Large intestine (tissue), 3 donors: ENCODE measurements at regions not wholly inside any gene's neighbourhood (a gene's known extent, or its start where the extent isn't known, plus 50 kb on each side); places are given as distances from the start of the nearest gene placed in this dataset.
A peak's percentile ranks its signal among the peaks of the same experiment; 100 is the strongest.

Experiments used
- DNase-seq, 2 donors: peaks; one replicate each; pipeline versions ENCODE4 v3.0.0 to v3.0.0-alpha.2; 2013
- H3K27ac ChIP-seq: one replicate; pipeline ENCODE4 v1.5.1; 2013; ENCODE audit warnings: low read length
- H3K27me3 ChIP-seq: 2 replicates; pipeline ENCODE4 v1.6.1; 2013; ENCODE audit warnings: low read length; ENCODE audit not compliant: control insufficient read depth, insufficient read depth
- H3K36me3 ChIP-seq: 2 replicates; pipeline ENCODE4 v1.6.1; 2013; ENCODE audit warnings: low read length; ENCODE audit not compliant: control insufficient read depth, insufficient read depth
- H3K4me1 ChIP-seq: one replicate; pipeline ENCODE4 v1.6.1; 2013; ENCODE audit warnings: low read length; ENCODE audit not compliant: control insufficient read depth, insufficient read depth
- H3K4me3 ChIP-seq: one replicate; pipeline ENCODE4 v1.5.1; 2013; ENCODE audit warnings: low read length
- H3K9me3 ChIP-seq: one replicate; pipeline ENCODE4 v1.6.1; 2013; ENCODE audit warnings: mild to moderate bottlenecking, low read depth, low read length, moderate library complexity; ENCODE audit not compliant: control insufficient read depth
- WGBS: methylation state at CpG from one replicate; pipeline ENCODE4 v1.1.5; 2013; ENCODE audit warnings: low lambda C conversion rate; ENCODE audit not compliant: insufficient coverage; 5-methylcytosine and 5-hydroxymethylcytosine counted together

- H3K4me3 ChIP-seq = no peak overlapping the region
- no peaks in the 10 kb centered on the region for H3K4me1 ChIP-seq
- no peaks in the 10 kb centered on the region for H3K36me3 ChIP-seq
- no peaks in the 10 kb centered on the region for H3K27me3 ChIP-seq
- H3K9me3 ChIP-seq = no peaks in the 10 kb centered on the region
- no peak for DNase-seq
- WGBS = 64% methylated on average over 2 of the region's 3 CpGs
- no peak overlapping the region for H3K27ac ChIP-seq
Observed at GRCh38 chr16:52386694-52387093, 160.2 kb downstream of the TOX3 start.

GRCh38 chr16:52384378-52384777, 162.6 kb downstream of the TOX3 start:
- no peak overlapping the region for H3K4me3 ChIP-seq
- H3K36me3 ChIP-seq = no peaks in the 10 kb centered on the region
- no peak overlapping the region for H3K27ac ChIP-seq
- WGBS = no CpG with 5 or more reads among the region's 2 CpGs
- H3K4me1 ChIP-seq = no peaks in the 10 kb centered on the region
- H3K9me3 ChIP-seq = no peaks in the 10 kb centered on the region
- no peaks in the 10 kb centered on the region for H3K27me3 ChIP-seq
- no peak for DNase-seq

- H3K27ac ChIP-seq = no peak overlapping the region
- peak in 1 of 2 donors; percentile 24 for DNase-seq
- 0% methylated on average over 1 of the region's 3 CpGs for WGBS
- H3K4me3 ChIP-seq = no peak overlapping the region
- no peaks in the 10 kb centered on the region for H3K27me3 ChIP-seq
- H3K9me3 ChIP-seq = no peaks in the 10 kb centered on the region
- no peaks in the 10 kb centered on the region for H3K4me1 ChIP-seq
- no peaks in the 10 kb centered on the region for H3K36me3 ChIP-seq
Observed at GRCh38 chr16:52383640-52384292, 163.2 kb downstream of the TOX3 start.

GRCh38 chr16:52383119-52383518, 163.8 kb downstream of the TOX3 start:
- DNase-seq = no peak
- Histone ChIP-seq H3K9me3 (no peaks in the 10 kb centered on the region), H3K27ac (no peak overlapping the region), H3K36me3 (no peaks in the 10 kb centered on the region), H3K4me1 (no peaks in the 10 kb centered on the region), H3K27me3 (no peaks in the 10 kb centered on the region), H3K4me3 (no peak overlapping the region)
- WGBS = no CpG with 5 or more reads among the region's 3 CpGs

- WGBS = no CpG with 5 or more reads among the region's 1 CpG
- no peaks in the 10 kb centered on the region for H3K4me1 ChIP-seq
- H3K27me3 ChIP-seq = no peaks in the 10 kb centered on the region
- no peak overlapping the region for H3K4me3 ChIP-seq
- no peaks in the 10 kb centered on the region for H3K36me3 ChIP-seq
- H3K9me3 ChIP-seq = no peaks in the 10 kb centered on the region
- DNase-seq = no peak
- no peak overlapping the region for H3K27ac ChIP-seq
Observed at GRCh38 chr16:52379551-52379950, 167.4 kb downstream of the TOX3 start.

GRCh38 chr16:52376676-52377280, 170.2 kb downstream of the TOX3 start:
- no peaks in the 10 kb centered on the region for H3K36me3 ChIP-seq
- WGBS = 80% methylated on average over 4 of the region's 9 CpGs
- no peak for DNase-seq

GRCh38 chr16:52372313-52372712, 174.6 kb downstream of the TOX3 start:
- peak in 1 of 2 donors; percentile 46 for DNase-seq
- H3K36me3 ChIP-seq = no peaks in the 10 kb centered on the region
- no peaks in the 10 kb centered on the region for H3K9me3 ChIP-seq
- no peaks in the 10 kb centered on the region for H3K27me3 ChIP-seq
- no peak overlapping the region for H3K27ac ChIP-seq
- H3K4me3 ChIP-seq = no peak overlapping the region
- peaks cover 15% of the 10 kb centered on the region for H3K4me1 ChIP-seq

More at GRCh38 chr16:52376676-52377280, 170.2 kb downstream of the TOX3 start:
- H3K9me3 ChIP-seq = no peaks in the 10 kb centered on the region
- H3K27me3 ChIP-seq = no peaks in the 10 kb centered on the region
- H3K4me3 ChIP-seq = no peak overlapping the region
- H3K4me1 ChIP-seq = no peaks in the 10 kb centered on the region
- no peak overlapping the region for H3K27ac ChIP-seq

- no peaks in the 10 kb centered on the region for H3K36me3 ChIP-seq
- H3K27ac ChIP-seq = peak overlapping the region; percentile 68
- 44% methylated on average over 2 of the region's 4 CpGs for WGBS
- no peaks in the 10 kb centered on the region for H3K9me3 ChIP-seq
- H3K27me3 ChIP-seq = no peaks in the 10 kb centered on the region
- H3K4me3 ChIP-seq = no peak overlapping the region
- peaks cover 15% of the 10 kb centered on the region for H3K4me1 ChIP-seq
- DNase-seq = peak; percentile 90 to 95
Observed at GRCh38 chr16:52368859-52369258, 178.1 kb downstream of the TOX3 start.

GRCh38 chr16:52367821-52368220, 179.1 kb downstream of the TOX3 start:
- Histone ChIP-seq H3K4me3 (no peak overlapping the region), H3K27me3 (no peaks in the 10 kb centered on the region), H3K36me3 (no peaks in the 10 kb centered on the region), H3K27ac (peak overlapping the region; percentile 39), H3K4me1 (peaks cover 15% of the 10 kb centered on the region), H3K9me3 (no peaks in the 10 kb centered on the region)
- WGBS = no CpG with 5 or more reads among the region's 2 CpGs
- DNase-seq = peak in 1 of 2 donors; percentile 59

GRCh38 chr16:52366983-52367382, 180.0 kb downstream of the TOX3 start:
- Histone ChIP-seq H3K36me3 (no peaks in the 10 kb centered on the region), H3K27ac (no peak overlapping the region), H3K9me3 (no peaks in the 10 kb centered on the region), H3K27me3 (no peaks in the 10 kb centered on the region), H3K4me1 (peaks cover 15% of the 10 kb centered on the region), H3K4me3 (no peak overlapping the region)
- no CpG with 5 or more reads among the region's 1 CpG for WGBS
- no peak for DNase-seq

GRCh38 chr16:52364500-52364899, 182.4 kb downstream of the TOX3 start:
- Histone ChIP-seq H3K36me3 (no peaks in the 10 kb centered on the region), H3K4me3 (no peak overlapping the region), H3K4me1 (peaks cover 10% of the 10 kb centered on the region), H3K27ac (no peak overlapping the region), H3K27me3 (no peaks in the 10 kb centered on the region), H3K9me3 (no peaks in the 10 kb centered on the region)
- no peak for DNase-seq
